ENCODE measurements at regions not wholly inside any gene's neighbourhood (a gene's known extent, or its start where the extent isn't known, plus 50 kb on each side); places are given as distances from the start of the nearest gene placed in this dataset.

- Histone ChIP-seq H3K27ac (no peak overlapping the region), H3K27me3 (ENCODE audit: low read depth) (no peaks in the 10 kb centered on the region), H3K9me3 (no peaks in the 10 kb centered on the region), H3K36me3 (no peaks in the 10 kb centered on the region), H3K4me3 (no peak overlapping the region), H3K4me1 (no peaks in the 10 kb centered on the region)
- no peak for ATAC-seq
- TF ChIP-seq CTCF (IDR thresholded peaks at IDR 0.05): no peak
- intact Hi-C loops (cut with DNase I): no loop called here
- no peak for DNase-seq
These were observed 440.2 kb downstream of the RFPL4B start for GRCh38 chr6:112787371-112787770.

GRCh38 chr6:112795316-112795715 lies 448.2 kb downstream of the RFPL4B start:
- H3K27me3 ChIP-seq (ENCODE audit: low read depth): no peaks in the 10 kb centered on the region
- H3K27ac ChIP-seq: no peak overlapping the region
- no peak for TF ChIP-seq CTCF (IDR thresholded peaks at IDR 0.05)
- ATAC-seq (no peak), DNase-seq (no peak)
- intact Hi-C loops (cut with DNase I): no loop called here
- no peaks in the 10 kb centered on the region for H3K4me1 ChIP-seq
- no peak overlapping the region for H3K4me3 ChIP-seq
- H3K9me3 ChIP-seq: no peaks in the 10 kb centered on the region
- H3K36me3 ChIP-seq: no peaks in the 10 kb centered on the region

- DNase-seq (no peak), ATAC-seq (no peak)
- Histone ChIP-seq H3K4me3 (no peak overlapping the region), H3K36me3 (no peaks in the 10 kb centered on the region), H3K27me3 (ENCODE audit: low read depth) (no peaks in the 10 kb centered on the region), H3K9me3 (no peaks in the 10 kb centered on the region), H3K27ac (no peak overlapping the region), H3K4me1 (no peaks in the 10 kb centered on the region)
- TF ChIP-seq CTCF (IDR thresholded peaks at IDR 0.05): no peak
- intact Hi-C loops (cut with DNase I): no loop called here
These were observed 449.6 kb downstream of the RFPL4B start for GRCh38 chr6:112796712-112797111.

GRCh38 chr6:112799889-112800288 lies 452.8 kb downstream of the RFPL4B start:
- H3K9me3 ChIP-seq: no peaks in the 10 kb centered on the region
- H3K4me1 ChIP-seq: no peaks in the 10 kb centered on the region
- no peaks in the 10 kb centered on the region for H3K27me3 ChIP-seq (ENCODE audit: low read depth)
- intact Hi-C loops (cut with DNase I): no loop called here
- H3K27ac ChIP-seq: no peak overlapping the region
- no peaks in the 10 kb centered on the region for H3K36me3 ChIP-seq
- H3K4me3 ChIP-seq: no peak overlapping the region
- DNase-seq (no peak), ATAC-seq (no peak)
- TF ChIP-seq CTCF (IDR thresholded peaks at IDR 0.05): no peak

GRCh38 chr6:112800439-112800838 lies 453.3 kb downstream of the RFPL4B start:
- intact Hi-C loops (cut with DNase I): no loop called here
- TF ChIP-seq CTCF (IDR thresholded peaks at IDR 0.05): no peak
- H3K27me3 ChIP-seq (ENCODE audit: low read depth): no peaks in the 10 kb centered on the region
- no peak overlapping the region for H3K4me3 ChIP-seq
- no peak overlapping the region for H3K27ac ChIP-seq
- H3K9me3 ChIP-seq: no peaks in the 10 kb centered on the region
- ATAC-seq (no peak), DNase-seq (no peak)
- no peaks in the 10 kb centered on the region for H3K36me3 ChIP-seq
- H3K4me1 ChIP-seq: no peaks in the 10 kb centered on the region

- no peak for DNase-seq
- H3K4me3 ChIP-seq: no peak overlapping the region
- intact Hi-C loops (cut with DNase I): no loop called here
These were observed 453.8 kb downstream of the RFPL4B start for GRCh38 chr6:112800916-112801315.

More at GRCh38 chr6:112800916-112801315, 453.8 kb downstream of the RFPL4B start:
- no peaks in the 10 kb centered on the region for H3K4me1 ChIP-seq
- H3K36me3 ChIP-seq: no peaks in the 10 kb centered on the region
- TF ChIP-seq CTCF (IDR thresholded peaks at IDR 0.05): no peak
- H3K9me3 ChIP-seq: no peaks in the 10 kb centered on the region
- no peaks in the 10 kb centered on the region for H3K27me3 ChIP-seq (ENCODE audit: low read depth)
- no peak overlapping the region for H3K27ac ChIP-seq
- no peak for ATAC-seq
